K562 (cell line): ENCODE measurements at regions not wholly inside any gene's neighbourhood (a gene's known extent, or its start where the extent isn't known, plus 50 kb on each side); places are given as distances from the start of the nearest gene placed in this dataset.
A peak's percentile ranks its signal among the peaks of the same experiment; 100 is the strongest.

Source experiments
- CBX1 ChIP-seq: sonication (generic); IDR thresholded peaks from 2 replicates; pipeline ENCODE4 v1.6.1; 2016; ENCODE audit warnings: antibody characterized with exemption, low read depth, mild to moderate bottlenecking
- FIP1L1 ChIP-seq: fragments of 200-400 bp; formaldehyde crosslinking; IDR thresholded peaks from 2 replicates; pipeline ENCODE4 v1.6.1; 2018; ENCODE audit warnings: mild to moderate bottlenecking, low read depth, low read length; ENCODE audit not compliant: poor library complexity, severe bottlenecking
- HNRNPK ChIP-seq: fragments of 200-400 bp; formaldehyde crosslinking; IDR thresholded peaks from one replicate; pipeline ENCODE4 v1.6.1; 2018; ENCODE audit warnings: mild to moderate bottlenecking, low read depth, low read length; ENCODE audit not compliant: poor library complexity, severe bottlenecking
- KDM5B ChIP-seq: fragments of 200-600 bp; sonication (generic); IDR thresholded peaks from 2 replicates; pipeline ENCODE4 v1.6.1; 2012; ENCODE audit warnings: low read depth, mild to moderate bottlenecking, moderate library complexity, low read length, control low read depth, inconsistent platforms; ENCODE audit not compliant: insufficient replicate concordance
- NR2C2 ChIP-seq, 2 experiments: fragments of 200-800 bp in 1 of 2; sonication (Bioruptor generic) in 1 of 2; sonication (generic) in 1 of 2; formaldehyde crosslinking in 1 of 2; IDR thresholded peaks; 2 replicates each; pipeline versions ENCODE4 v1.6.1 to v1.8.0; 2016 to 2022; ENCODE audit warnings: mild to moderate bottlenecking in 1 of 2, missing compliant biosample characterization in 1 of 2, missing genetic modification characterization in 1 of 2, missing genetic modification reagents in 1 of 2
- NRF1 ChIP-seq, 2 experiments: fragments of 450-650 bp; IDR thresholded peaks in 1 of 2; conservative IDR thresholded peaks in 1 of 2; 2 replicates each; pipeline ENCODE4 v1.6.1; 2014; ENCODE audit warnings: mild to moderate bottlenecking in 2 of 2
- PTTG1 ChIP-seq: fragments of 450-650 bp; IDR thresholded peaks from 2 replicates; pipeline ENCODE4 v1.6.1; 2016; ENCODE audit warnings: low read depth, mild to moderate bottlenecking, missing genetic modification characterization, missing compliant biosample characterization
- RBM39 ChIP-seq: fragments of 200-400 bp; formaldehyde crosslinking; optimal IDR thresholded peaks from 2 replicates; pipeline ENCODE3; 2018; ENCODE audit warnings: low read depth, low read length
- SIN3B ChIP-seq: fragments of 450-650 bp; IDR thresholded peaks from 2 replicates; pipeline ENCODE4 v1.6.1; 2017; ENCODE audit warnings: low read depth, mild to moderate bottlenecking, moderate library complexity
- SIRT6 ChIP-seq: IDR thresholded peaks from one replicate; pipeline ENCODE4 v1.6.1; 2012; ENCODE audit warnings: low read depth, mild to moderate bottlenecking, control low read depth, inconsistent platforms, low read length, moderate library complexity
- SRSF9 ChIP-seq: fragments of 200-400 bp; formaldehyde crosslinking; IDR thresholded peaks from 2 replicates; pipeline ENCODE4 v1.6.1; 2017; ENCODE audit warnings: low read depth, low read length, borderline replicate concordance
- ZBTB26 ChIP-seq: fragments of 450-650 bp; formaldehyde crosslinking; IDR thresholded peaks from 2 replicates; pipeline ENCODE4 v1.4.0; 2022; ENCODE audit warnings: missing genetic modification characterization
- ZC3H4 ChIP-seq: sonication (generic); formaldehyde crosslinking; IDR thresholded peaks from 2 replicates; pipeline ENCODE4 v1.9.0; 2021; ENCODE audit warnings: missing genetic modification reagents, borderline replicate concordance
- ZNF282 ChIP-seq: sonication (generic); formaldehyde crosslinking; IDR thresholded peaks from 2 replicates; pipeline ENCODE4 v1.8.1; 2023; ENCODE audit warnings: missing genetic modification reagents
- ZNF316 ChIP-seq: fragments of 450-650 bp; IDR thresholded peaks from 2 replicates; pipeline ENCODE4 v1.6.1; 2016
- ZNF551 ChIP-seq: fragments of 250-450 bp; sonication (Bioruptor Pico); IDR thresholded peaks from 2 replicates; pipeline ENCODE4 v1.5.0; 2021; ENCODE audit warnings: mild to moderate bottlenecking, moderate library complexity
- ZNF780A ChIP-seq: fragments of 250-450 bp; sonication (Bioruptor Pico); IDR thresholded peaks from 2 replicates; pipeline ENCODE4 v1.5.0; 2021; ENCODE audit warnings: mild to moderate bottlenecking
- TF ChIP-seq, protein P1 (sequence below): fragments of 250-450 bp; sonication (Bioruptor Pico); IDR thresholded peaks from 2 replicates; pipeline ENCODE4 v1.5.0; 2020; ENCODE audit warnings: mild to moderate bottlenecking, borderline replicate concordance
- TF ChIP-seq, protein P2 (sequence below): fragments of 450-650 bp; IDR thresholded peaks from 2 replicates; pipeline ENCODE4 v1.6.1; 2016; ENCODE audit warnings: missing biosample characterization, missing genetic modification characterization
- TF ChIP-seq, protein P3 (sequence below): fragments of 450-650 bp; IDR thresholded peaks from one replicate; pipeline ENCODE4 v1.6.1; 2018; ENCODE audit warnings: mild to moderate bottlenecking, moderate library complexity; ENCODE audit not compliant: partially characterized antibody
- TF ChIP-seq, protein P4 (sequence below): fragments of 450-650 bp; IDR thresholded peaks from 2 replicates; pipeline ENCODE4 v1.6.1; 2016; ENCODE audit warnings: antibody characterized with exemption

DNA sequence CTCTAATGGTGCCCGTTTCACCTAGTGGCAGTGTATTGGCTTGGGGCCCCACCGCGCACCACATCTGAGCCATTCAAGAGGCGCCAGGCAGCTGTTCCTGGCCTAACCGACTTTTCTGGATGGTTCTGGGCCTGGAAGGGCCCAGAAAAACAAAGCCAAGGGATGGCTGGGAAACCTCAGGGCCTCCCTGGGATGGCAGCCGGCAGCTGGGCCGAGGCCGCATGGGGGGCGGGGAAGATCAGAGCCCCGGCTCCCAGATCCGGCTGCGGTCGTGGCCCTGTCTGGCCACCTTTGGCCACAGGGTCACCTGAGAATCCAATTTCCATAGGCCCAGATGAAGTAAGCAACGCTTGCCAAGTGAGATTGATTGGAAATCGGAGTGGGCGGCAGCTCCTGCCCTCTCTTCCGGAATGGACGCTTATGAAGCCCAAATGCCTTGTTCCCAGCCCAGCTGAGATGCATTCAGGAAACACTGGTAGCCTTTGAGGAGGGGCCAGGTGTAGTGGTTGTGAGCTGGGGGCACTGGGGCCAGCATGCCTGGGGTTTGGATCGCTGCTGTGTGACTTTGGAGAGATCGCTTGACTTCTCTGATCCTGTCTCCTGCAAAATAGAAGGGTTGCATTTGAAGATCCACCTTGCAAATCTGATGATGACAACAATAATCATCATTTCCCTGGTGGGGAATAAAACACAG, 163.8 kb upstream of the GSE1 start (continued):
- TF ChIP-seq, protein P1, sequence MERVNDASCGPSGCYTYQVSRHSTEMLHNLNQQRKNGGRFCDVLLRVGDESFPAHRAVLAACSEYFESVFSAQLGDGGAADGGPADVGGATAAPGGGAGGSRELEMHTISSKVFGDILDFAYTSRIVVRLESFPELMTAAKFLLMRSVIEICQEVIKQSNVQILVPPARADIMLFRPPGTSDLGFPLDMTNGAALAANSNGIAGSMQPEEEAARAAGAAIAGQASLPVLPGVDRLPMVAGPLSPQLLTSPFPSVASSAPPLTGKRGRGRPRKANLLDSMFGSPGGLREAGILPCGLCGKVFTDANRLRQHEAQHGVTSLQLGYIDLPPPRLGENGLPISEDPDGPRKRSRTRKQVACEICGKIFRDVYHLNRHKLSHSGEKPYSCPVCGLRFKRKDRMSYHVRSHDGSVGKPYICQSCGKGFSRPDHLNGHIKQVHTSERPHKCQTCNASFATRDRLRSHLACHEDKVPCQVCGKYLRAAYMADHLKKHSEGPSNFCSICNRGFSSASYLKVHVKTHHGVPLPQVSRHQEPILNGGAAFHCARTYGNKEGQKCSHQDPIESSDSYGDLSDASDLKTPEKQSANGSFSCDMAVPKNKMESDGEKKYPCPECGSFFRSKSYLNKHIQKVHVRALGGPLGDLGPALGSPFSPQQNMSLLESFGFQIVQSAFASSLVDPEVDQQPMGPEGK (CRISPR knock-in tag), result no peak
- TF ChIP-seq CBX1 (peak; percentile 87; the same call in 1 of the 2 replicates), FIP1L1 (no peak), ZNF282 (CRISPR knock-in tag) (no peak), ZNF551 (CRISPR knock-in tag) (no peak), PTTG1 (tag) (no peak), NRF1 (conservative IDR thresholded peaks at IDR 0.05 in 1 of 2, IDR thresholded peaks at IDR 0.05 in 1 of 2) (no peak), SRSF9 (no peak), ZNF780A (CRISPR knock-in tag) (no peak), NR2C2 (CRISPR knock-in tag; IDR thresholded peaks at IDR 0.05) (no peak), NR2C2 (tag; IDR thresholded peaks at IDR 0.05) (no peak), RBM39 (no peak), ZBTB26 (CRISPR knock-in tag) (no peak), SIN3B (no peak), SIRT6 (no peak), HNRNPK (no peak), ZNF316 (no peak), ZC3H4 (CRISPR knock-in tag) (no peak), KDM5B (no peak)
- TF ChIP-seq, protein P2, sequence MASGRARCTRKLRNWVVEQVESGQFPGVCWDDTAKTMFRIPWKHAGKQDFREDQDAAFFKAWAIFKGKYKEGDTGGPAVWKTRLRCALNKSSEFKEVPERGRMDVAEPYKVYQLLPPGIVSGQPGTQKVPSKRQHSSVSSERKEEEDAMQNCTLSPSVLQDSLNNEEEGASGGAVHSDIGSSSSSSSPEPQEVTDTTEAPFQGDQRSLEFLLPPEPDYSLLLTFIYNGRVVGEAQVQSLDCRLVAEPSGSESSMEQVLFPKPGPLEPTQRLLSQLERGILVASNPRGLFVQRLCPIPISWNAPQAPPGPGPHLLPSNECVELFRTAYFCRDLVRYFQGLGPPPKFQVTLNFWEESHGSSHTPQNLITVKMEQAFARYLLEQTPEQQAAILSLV (tag), result no peak
- TF ChIP-seq, protein P3, sequence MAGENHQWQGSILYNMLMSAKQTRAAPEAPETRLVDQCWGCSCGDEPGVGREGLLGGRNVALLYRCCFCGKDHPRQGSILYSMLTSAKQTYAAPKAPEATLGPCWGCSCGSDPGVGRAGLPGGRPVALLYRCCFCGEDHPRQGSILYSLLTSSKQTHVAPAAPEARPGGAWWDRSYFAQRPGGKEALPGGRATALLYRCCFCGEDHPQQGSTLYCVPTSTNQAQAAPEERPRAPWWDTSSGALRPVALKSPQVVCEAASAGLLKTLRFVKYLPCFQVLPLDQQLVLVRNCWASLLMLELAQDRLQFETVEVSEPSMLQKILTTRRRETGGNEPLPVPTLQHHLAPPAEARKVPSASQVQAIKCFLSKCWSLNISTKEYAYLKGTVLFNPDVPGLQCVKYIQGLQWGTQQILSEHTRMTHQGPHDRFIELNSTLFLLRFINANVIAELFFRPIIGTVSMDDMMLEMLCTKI, result no peak
- TF ChIP-seq, protein P4, sequence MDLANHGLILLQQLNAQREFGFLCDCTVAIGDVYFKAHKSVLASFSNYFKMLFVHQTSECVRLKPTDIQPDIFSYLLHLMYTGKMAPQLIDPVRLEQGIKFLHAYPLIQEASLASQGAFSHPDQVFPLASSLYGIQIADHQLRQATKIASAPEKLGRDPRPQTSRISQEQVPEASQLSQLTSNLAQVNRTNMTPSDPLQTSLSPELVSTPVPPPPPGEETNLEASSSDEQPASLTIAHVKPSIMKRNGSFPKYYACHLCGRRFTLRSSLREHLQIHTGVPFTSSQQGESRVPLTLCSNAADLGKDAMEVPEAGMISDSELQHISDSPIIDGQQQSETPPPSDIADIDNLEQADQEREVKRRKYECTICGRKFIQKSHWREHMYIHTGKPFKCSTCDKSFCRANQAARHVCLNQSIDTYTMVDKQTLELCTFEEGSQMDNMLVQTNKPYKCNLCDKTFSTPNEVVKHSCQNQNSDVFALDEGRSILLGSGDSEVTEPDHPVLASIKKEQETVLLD, result no peak
